ENCODE measurements at regions not wholly inside any gene's neighbourhood (a gene's known extent, or its start where the extent isn't known, plus 50 kb on each side); places are given as distances from the start of the nearest gene placed in this dataset.

DNA sequence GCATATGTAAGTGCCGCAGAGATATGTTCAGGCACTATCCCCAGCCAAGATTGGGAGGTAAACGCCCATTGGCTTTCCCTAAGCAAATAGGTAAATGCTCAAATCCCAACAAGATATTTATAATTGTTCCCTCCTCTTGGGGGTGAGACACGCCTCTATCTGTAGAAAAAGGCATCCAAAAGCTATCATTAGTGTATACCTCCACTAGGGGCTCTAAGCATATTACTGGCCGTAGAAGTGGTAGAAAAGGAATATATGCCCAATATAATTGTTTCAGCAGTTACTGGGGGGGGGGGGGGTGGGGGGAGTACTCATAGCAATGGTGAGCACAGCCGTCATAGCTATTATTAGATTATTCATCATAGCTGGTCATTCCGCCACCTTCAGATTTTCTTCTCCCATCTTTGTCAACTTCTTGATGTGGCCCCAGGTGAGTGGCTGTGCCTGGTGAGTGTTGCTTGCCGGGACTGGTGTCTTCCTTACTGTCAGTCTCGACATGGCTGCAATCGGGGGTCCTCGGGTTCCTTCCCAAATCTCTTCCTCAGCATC, 53.3 kb upstream of the WDR1 start:
- TF ChIP-seq, protein P1, sequence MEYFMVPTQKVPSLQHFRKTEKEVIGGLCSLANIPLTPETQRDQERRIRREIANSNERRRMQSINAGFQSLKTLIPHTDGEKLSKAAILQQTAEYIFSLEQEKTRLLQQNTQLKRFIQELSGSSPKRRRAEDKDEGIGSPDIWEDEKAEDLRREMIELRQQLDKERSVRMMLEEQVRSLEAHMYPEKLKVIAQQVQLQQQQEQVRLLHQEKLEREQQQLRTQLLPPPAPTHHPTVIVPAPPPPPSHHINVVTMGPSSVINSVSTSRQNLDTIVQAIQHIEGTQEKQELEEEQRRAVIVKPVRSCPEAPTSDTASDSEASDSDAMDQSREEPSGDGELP (IDR thresholded peaks at IDR 0.05; ENCODE audit: borderline replicate concordance, low read depth): no peak
- no peak for TF ChIP-seq JUN (CRISPR knock-in tag; IDR thresholded peaks at IDR 0.05)
- TF ChIP-seq ETV6 (CRISPR knock-in tag; conservative IDR thresholded peaks at IDR 0.05): no peak
